ENCODE measurements at regions not wholly inside any gene's neighbourhood (a gene's known extent, or its start where the extent isn't known, plus 50 kb on each side); places are given as distances from the start of the nearest gene placed in this dataset.
"Not testable (repeated sequence)": the region's sequence is repeated elsewhere in the genome, so short reads cannot be mapped to it uniquely, and the experiment has no call there.

- no peak for FAIRE-seq
- no peak for DNase-seq (ENCODE audit: insufficient read length, low spot score)
- TF ChIP-seq POU2F2 (IDR thresholded peaks at IDR 0.05; ENCODE audit: low read depth, low read length) (no peak), POLR2A (IDR thresholded peaks at IDR 0.05; ENCODE audit: low read depth, low read length) (no peak), POLR2AphosphoS5 (IDR thresholded peaks at IDR 0.05; ENCODE audit: low read depth, low read length) (no peak), TAF1 (IDR thresholded peaks at IDR 0.05; ENCODE audit: low read depth, low read length) (no peak), SPI1 (IDR thresholded peaks at IDR 0.05; ENCODE audit: low read depth, low read length) (no peak), PAX5 (IDR thresholded peaks at IDR 0.05; ENCODE audit: insufficient read depth, low read length, severe bottlenecking) (no peak)
Observed at GRCh38 chr2:13819896-13820295, 812.6 kb upstream of the LRATD1 start.

GRCh38 chr2:13821255-13821880 lies 811.1 kb upstream of the LRATD1 start:
- no peak for TF ChIP-seq PAX5 (IDR thresholded peaks at IDR 0.05; ENCODE audit: insufficient read depth, low read length, severe bottlenecking)
- TF ChIP-seq SPI1 (IDR thresholded peaks at IDR 0.05; ENCODE audit: low read depth, low read length), result no peak
- TF ChIP-seq TAF1 (IDR thresholded peaks at IDR 0.05; ENCODE audit: low read depth, low read length), result no peak
- TF ChIP-seq POU2F2 (IDR thresholded peaks at IDR 0.05; ENCODE audit: low read depth, low read length), result no peak
- TF ChIP-seq POLR2AphosphoS5 (IDR thresholded peaks at IDR 0.05; ENCODE audit: low read depth, low read length), result no peak
- no peak for TF ChIP-seq POLR2A (IDR thresholded peaks at IDR 0.05; ENCODE audit: low read depth, low read length)
- DNase-seq (ENCODE audit: insufficient read length, low spot score), result no peak
- FAIRE-seq, result no peak

- DNase-seq (ENCODE audit: insufficient read length, low spot score), result no peak
- FAIRE-seq, result no peak
- no peak for TF ChIP-seq POU2F2 (IDR thresholded peaks at IDR 0.05; ENCODE audit: low read depth, low read length)
- TF ChIP-seq POLR2AphosphoS5 (IDR thresholded peaks at IDR 0.05; ENCODE audit: low read depth, low read length), result no peak
- no peak for TF ChIP-seq POLR2A (IDR thresholded peaks at IDR 0.05; ENCODE audit: low read depth, low read length)
- TF ChIP-seq PAX5 (IDR thresholded peaks at IDR 0.05; ENCODE audit: insufficient read depth, low read length, severe bottlenecking), result no peak
- no peak for TF ChIP-seq SPI1 (IDR thresholded peaks at IDR 0.05; ENCODE audit: low read depth, low read length)
- TF ChIP-seq TAF1 (IDR thresholded peaks at IDR 0.05; ENCODE audit: low read depth, low read length), result no peak
Observed at GRCh38 chr2:13822365-13822764, 810.2 kb upstream of the LRATD1 start.

- FAIRE-seq (no peak), DNase-seq (ENCODE audit: insufficient read length, low spot score) (no peak)
- no peak for TF ChIP-seq SPI1 (IDR thresholded peaks at IDR 0.05; ENCODE audit: low read depth, low read length)
- no peak for TF ChIP-seq POLR2AphosphoS5 (IDR thresholded peaks at IDR 0.05; ENCODE audit: low read depth, low read length)
- no peak for TF ChIP-seq TAF1 (IDR thresholded peaks at IDR 0.05; ENCODE audit: low read depth, low read length)
- TF ChIP-seq PAX5 (IDR thresholded peaks at IDR 0.05; ENCODE audit: insufficient read depth, low read length, severe bottlenecking), result no peak
- TF ChIP-seq POLR2A (IDR thresholded peaks at IDR 0.05; ENCODE audit: low read depth, low read length), result no peak
- TF ChIP-seq POU2F2 (IDR thresholded peaks at IDR 0.05; ENCODE audit: low read depth, low read length), result no peak
Observed at GRCh38 chr2:13826314-13826853, 806.1 kb upstream of the LRATD1 start.

GRCh38 chr2:13858626-13859025 lies 773.9 kb upstream of the LRATD1 start:
- TF ChIP-seq TAF1 (IDR thresholded peaks at IDR 0.05; ENCODE audit: low read depth, low read length), result no peak
- no peak for TF ChIP-seq POU2F2 (IDR thresholded peaks at IDR 0.05; ENCODE audit: low read depth, low read length)
- no peak for TF ChIP-seq POLR2AphosphoS5 (IDR thresholded peaks at IDR 0.05; ENCODE audit: low read depth, low read length)
- no peak for TF ChIP-seq POLR2A (IDR thresholded peaks at IDR 0.05; ENCODE audit: low read depth, low read length)
- TF ChIP-seq PAX5 (IDR thresholded peaks at IDR 0.05; ENCODE audit: insufficient read depth, low read length, severe bottlenecking), result no peak
- no peak for TF ChIP-seq SPI1 (IDR thresholded peaks at IDR 0.05; ENCODE audit: low read depth, low read length)
- DNase-seq (ENCODE audit: insufficient read length, low spot score), result no peak
- no peak for FAIRE-seq

GRCh38 chr2:13868275-13868674 lies 764.2 kb upstream of the LRATD1 start:
- DNase-seq (ENCODE audit: insufficient read length, low spot score); FAIRE-seq: not testable (repeated sequence)

- DNase-seq (ENCODE audit: insufficient read length, low spot score), result no peak
Observed at GRCh38 chr2:13876491-13877037, 756.0 kb upstream of the LRATD1 start.

GRCh38 chr2:13877571-13877970 lies 754.9 kb upstream of the LRATD1 start:
- TF ChIP-seq POU2F2 (IDR thresholded peaks at IDR 0.05; ENCODE audit: low read depth, low read length), result no peak
- TF ChIP-seq POLR2AphosphoS5 (IDR thresholded peaks at IDR 0.05; ENCODE audit: low read depth, low read length), result no peak
- no peak for TF ChIP-seq PAX5 (IDR thresholded peaks at IDR 0.05; ENCODE audit: insufficient read depth, low read length, severe bottlenecking)
- no peak for TF ChIP-seq POLR2A (IDR thresholded peaks at IDR 0.05; ENCODE audit: low read depth, low read length)
- no peak for TF ChIP-seq TAF1 (IDR thresholded peaks at IDR 0.05; ENCODE audit: low read depth, low read length)
- no peak for TF ChIP-seq SPI1 (IDR thresholded peaks at IDR 0.05; ENCODE audit: low read depth, low read length)
- FAIRE-seq (no peak), DNase-seq (ENCODE audit: insufficient read length, low spot score) (no peak)

More at GRCh38 chr2:13876491-13877037, 756.0 kb upstream of the LRATD1 start:
- TF ChIP-seq SPI1 (IDR thresholded peaks at IDR 0.05; ENCODE audit: low read depth, low read length) (no peak), POLR2AphosphoS5 (IDR thresholded peaks at IDR 0.05; ENCODE audit: low read depth, low read length) (no peak), TAF1 (IDR thresholded peaks at IDR 0.05; ENCODE audit: low read depth, low read length) (no peak)
- no peak for FAIRE-seq

- no peak for FAIRE-seq
- DNase-seq (ENCODE audit: insufficient read length, low spot score), result no peak
- TF ChIP-seq PAX5 (IDR thresholded peaks at IDR 0.05; ENCODE audit: insufficient read depth, low read length, severe bottlenecking), result no peak
- TF ChIP-seq TAF1 (IDR thresholded peaks at IDR 0.05; ENCODE audit: low read depth, low read length), result no peak
- TF ChIP-seq POLR2AphosphoS5 (IDR thresholded peaks at IDR 0.05; ENCODE audit: low read depth, low read length), result no peak
- TF ChIP-seq POU2F2 (IDR thresholded peaks at IDR 0.05; ENCODE audit: low read depth, low read length), result no peak
- TF ChIP-seq SPI1 (IDR thresholded peaks at IDR 0.05; ENCODE audit: low read depth, low read length), result no peak
- TF ChIP-seq POLR2A (IDR thresholded peaks at IDR 0.05; ENCODE audit: low read depth, low read length), result no peak
Observed at GRCh38 chr2:13884291-13884976, 748.1 kb upstream of the LRATD1 start.
